Keratinocyte (primary cell): ENCODE measurements at regions not wholly inside any gene's neighbourhood (a gene's known extent, or its start where the extent isn't known, plus 50 kb on each side); places are given as distances from the start of the nearest gene placed in this dataset.

Experiments
- DNase-seq: peaks from one replicate; pipeline ENCODE4 v3.0.0-alpha.2; 2011; ENCODE audit warnings: low read depth, missing footprints, low spot score
- FAIRE-seq: peaks from 2 replicates; lab custom pipeline; 2011; peaks lifted over from hg19 to GRCh38; lab: Jason Lieb, UNC
- H2AFZ ChIP-seq: 2 replicates; pipeline ENCODE4 v1.6.0; 2012; ENCODE audit warnings: low read length, control low read depth, inconsistent platforms; ENCODE audit not compliant: control insufficient read depth
- H3K27ac ChIP-seq: 2 replicates; pipeline ENCODE4 v1.5.1; 2011; ENCODE audit warnings: low read length; ENCODE audit not compliant: control insufficient read depth, insufficient read depth
- H3K27me3 ChIP-seq: 3 replicates; pipeline ENCODE4 v1.6.0; 2011; ENCODE audit warnings: low read length; ENCODE audit not compliant: control insufficient read depth, insufficient read depth; ENCODE audit errors: extremely low read depth
- H3K36me3 ChIP-seq, 2 experiments: 2 replicates in 1 of 2; 3 replicates in 1 of 2; pipeline ENCODE4 v1.5.1; 2011; ENCODE audit warnings: low read length in 2 of 2, mild to moderate bottlenecking in 1 of 2; ENCODE audit not compliant: control insufficient read depth in 2 of 2, insufficient read depth in 2 of 2; ENCODE audit errors: extremely low read depth in 1 of 2
- H3K4me1 ChIP-seq: 3 replicates; pipeline ENCODE4 v1.5.1; 2011; ENCODE audit warnings: low read length; ENCODE audit not compliant: control insufficient read depth, insufficient read depth; ENCODE audit errors: extremely low read depth
- H3K4me2 ChIP-seq: 3 replicates; pipeline ENCODE4 v1.6.0; 2011; ENCODE audit warnings: low read depth, low read length; ENCODE audit not compliant: control insufficient read depth, insufficient read depth; ENCODE audit errors: extremely low read depth
- H3K4me3 ChIP-seq, 3 experiments: fragments of 200-600 bp in 1 of 3; sonication (generic) in 1 of 3; 2 replicates in 2 of 3; 3 replicates in 1 of 3; pipeline ENCODE4 v1.5.1; 2011 to 2016; ENCODE audit warnings: low read length in 3 of 3, mild to moderate bottlenecking in 3 of 3, control low read depth in 2 of 3, inconsistent platforms in 1 of 3, low read depth in 1 of 3, mixed read lengths in 1 of 3, mixed run types in 1 of 3, moderate library complexity in 1 of 3; ENCODE audit not compliant: control insufficient read depth in 2 of 3, insufficient read depth in 2 of 3; ENCODE audit errors: extremely low read depth in 1 of 3
- H3K79me2 ChIP-seq: 2 replicates; pipeline ENCODE4 v1.6.0; 2012; ENCODE audit warnings: low read length; ENCODE audit not compliant: control insufficient read depth, insufficient read depth
- H3K9ac ChIP-seq: 3 replicates; pipeline ENCODE4 v1.6.0; 2011; ENCODE audit warnings: low read length; ENCODE audit not compliant: control insufficient read depth, insufficient read depth; ENCODE audit errors: extremely low read depth
- H3K9me1 ChIP-seq: 3 replicates; pipeline ENCODE4 v1.6.0; 2011; ENCODE audit warnings: low read length; ENCODE audit not compliant: control insufficient read depth, insufficient read depth; ENCODE audit errors: extremely low read depth
- H3K9me3 ChIP-seq: 2 replicates; pipeline ENCODE4 v1.5.1; 2012; ENCODE audit warnings: low read depth, low read length; ENCODE audit not compliant: control insufficient read depth
- H4K20me1 ChIP-seq: 3 replicates; pipeline ENCODE4 v1.6.0; 2011; ENCODE audit warnings: low read length; ENCODE audit not compliant: control insufficient read depth, insufficient read depth; ENCODE audit errors: extremely low read depth
- CTCF ChIP-seq, 3 experiments: IDR thresholded peaks in 1 of 3; conservative IDR thresholded peaks in 1 of 3; optimal IDR thresholded peaks in 1 of 3; 2 replicates in 2 of 3; 3 replicates in 1 of 3; pipeline versions ENCODE3 to v1.5.1; 2011; ENCODE audit warnings: low read length in 3 of 3, mild to moderate bottlenecking in 3 of 3, moderate library complexity in 2 of 3, control low read depth in 1 of 3, inconsistent platforms in 1 of 3; ENCODE audit not compliant: insufficient read depth in 2 of 3; ENCODE audit errors: extremely low read depth in 1 of 3
- EZH2 ChIP-seq: IDR thresholded peaks from one replicate; pipeline ENCODE4 v1.6.1; 2012; ENCODE audit warnings: inconsistent platforms, mild to moderate bottlenecking, low read length, moderate library complexity
- dilution Hi-C: fragments of 300-500 bp; cut with MboI; formaldehyde crosslinking; loops from one replicate; pipeline ENCODE4 v1.7.0; 2020; ENCODE audit warnings: low sequenced_read_pairs; ENCODE audit not compliant: extremely low pct_ligation_motif_present

- Histone ChIP-seq H3K27me3 (no peaks in the 10 kb centered on the region), H3K9me1 (no peaks in the 10 kb centered on the region), H3K9ac (no peak overlapping the region), H3K9me3 (no peaks in the 10 kb centered on the region), H4K20me1 (no peaks in the 10 kb centered on the region), H3K36me3 (no peaks in the 10 kb centered on the region), H3K4me3 (no peak overlapping the region), H3K79me2 (no peaks in the 10 kb centered on the region), H3K4me1 (no peaks in the 10 kb centered on the region), H3K27ac (no peak overlapping the region), H2AFZ (no peak overlapping the region), H3K4me2 (no peak overlapping the region)
- no peak for TF ChIP-seq CTCF (optimal IDR thresholded peaks at IDR 0.05 in 1 of 3, IDR thresholded peaks at IDR 0.05 in 1 of 3, conservative IDR thresholded peaks at IDR 0.05 in 1 of 3; ENCODE audit: extremely low read depth in 1 of 3, insufficient read depth in 2 of 3, low read length in 3 of 3)
- TF ChIP-seq EZH2: no peak
- FAIRE-seq: no peak
- dilution Hi-C loops: no loop called here
- DNase-seq: no peak
Measured at GRCh38 chr13:33464345-33464744, 178.8 kb upstream of the STARD13 start.

GRCh38 chr13:33466262-33466661 lies 180.7 kb upstream of the STARD13 start:
- dilution Hi-C loops: no loop called here
- TF ChIP-seq CTCF (optimal IDR thresholded peaks at IDR 0.05 in 1 of 3, IDR thresholded peaks at IDR 0.05 in 1 of 3, conservative IDR thresholded peaks at IDR 0.05 in 1 of 3; ENCODE audit: extremely low read depth in 1 of 3, insufficient read depth in 2 of 3, low read length in 3 of 3): no peak
- no peak for TF ChIP-seq EZH2
- no peak overlapping the region for H3K4me3 ChIP-seq
- H3K79me2 ChIP-seq: no peaks in the 10 kb centered on the region
- H4K20me1 ChIP-seq: no peaks in the 10 kb centered on the region
- no peaks in the 10 kb centered on the region for H3K9me1 ChIP-seq
- H3K27me3 ChIP-seq: no peaks in the 10 kb centered on the region
- H3K4me1 ChIP-seq: no peaks in the 10 kb centered on the region
- DNase-seq (no peak), FAIRE-seq (no peak)
- H3K36me3 ChIP-seq: no peaks in the 10 kb centered on the region
- H3K9me3 ChIP-seq: no peaks in the 10 kb centered on the region
- no peak overlapping the region for H2AFZ ChIP-seq
- no peak overlapping the region for H3K4me2 ChIP-seq
- H3K9ac ChIP-seq: no peak overlapping the region
- H3K27ac ChIP-seq: no peak overlapping the region
